ENCODE measurements at regions not wholly inside any gene's neighbourhood (a gene's known extent, or its start where the extent isn't known, plus 50 kb on each side); places are given as distances from the start of the nearest gene placed in this dataset.

- Histone ChIP-seq H4K20me1 (ENCODE audit: insufficient read depth, low read length) (no peaks in the 10 kb centered on the region), H3K4me1 (ENCODE audit: insufficient read depth, low read length, severe bottlenecking) (peaks cover 10% of the 10 kb centered on the region), H3K4me2 (ENCODE audit: low read length) (no peak overlapping the region), H2AFZ (ENCODE audit: low read length) (no peak overlapping the region), H3K27me3 (ENCODE audit: insufficient read depth, low read length) (peaks cover 5% of the 10 kb centered on the region; the same call in 1 of the 2 replicates), H3K9ac (ENCODE audit: low read length) (no peak overlapping the region), H3K27ac (ENCODE audit: low read depth, low read length, poor library complexity, severe bottlenecking) (no peak overlapping the region), H3K4me3 (ENCODE audit: low read depth, low read length, poor library complexity, severe bottlenecking) (no peak overlapping the region), H3K36me3 (ENCODE audit: insufficient read depth, low read length) (no peaks in the 10 kb centered on the region), H3F3A (ENCODE audit: insufficient read depth, low read length) (no peaks in the 10 kb centered on the region), H3K79me2 (ENCODE audit: insufficient read depth, low read length) (no peaks in the 10 kb centered on the region), H3K9me3 (ENCODE audit: low read length) (no peaks in the 10 kb centered on the region), H3K9me2 (ENCODE audit: low read depth, low read length) (no peaks in the 10 kb centered on the region)
- TF ChIP-seq CTCF (IDR thresholded peaks at IDR 0.05; ENCODE audit: low read length) (no peak), EZH2 (IDR thresholded peaks at IDR 0.05; ENCODE audit: borderline replicate concordance, low read length) (no peak)
Observed at GRCh38 chr15:63440756-63441155, 59.1 kb upstream of the CA12 start.

GRCh38 chr15:63441266-63441665 lies 59.6 kb upstream of the CA12 start:
- no peaks in the 10 kb centered on the region for H3K9me2 ChIP-seq (ENCODE audit: low read depth, low read length)

GRCh38 chr15:63442080-63442479 lies 60.4 kb upstream of the CA12 start:
- Histone ChIP-seq H3K9me2 (ENCODE audit: low read depth, low read length) (no peaks in the 10 kb centered on the region), H3K27ac (ENCODE audit: low read depth, low read length, poor library complexity, severe bottlenecking) (no peak overlapping the region), H3K79me2 (ENCODE audit: insufficient read depth, low read length) (no peaks in the 10 kb centered on the region), H3K4me2 (ENCODE audit: low read length) (no peak overlapping the region), H3K9ac (ENCODE audit: low read length) (no peak overlapping the region), H2AFZ (ENCODE audit: low read length) (no peak overlapping the region), H3K4me3 (ENCODE audit: low read depth, low read length, poor library complexity, severe bottlenecking) (no peak overlapping the region), H3K36me3 (ENCODE audit: insufficient read depth, low read length) (no peaks in the 10 kb centered on the region), H3F3A (ENCODE audit: insufficient read depth, low read length) (no peaks in the 10 kb centered on the region), H3K4me1 (ENCODE audit: insufficient read depth, low read length, severe bottlenecking) (peaks cover 3% of the 10 kb centered on the region), H4K20me1 (ENCODE audit: insufficient read depth, low read length) (no peaks in the 10 kb centered on the region), H3K9me3 (ENCODE audit: low read length) (no peaks in the 10 kb centered on the region), H3K27me3 (ENCODE audit: insufficient read depth, low read length) (peaks cover 5% of the 10 kb centered on the region; the same call in 1 of the 2 replicates)
- TF ChIP-seq CTCF (IDR thresholded peaks at IDR 0.05; ENCODE audit: low read length) (no peak), EZH2 (IDR thresholded peaks at IDR 0.05; ENCODE audit: borderline replicate concordance, low read length) (no peak)

More at GRCh38 chr15:63441266-63441665, 59.6 kb upstream of the CA12 start:
- no peaks in the 10 kb centered on the region for H3K36me3 ChIP-seq (ENCODE audit: insufficient read depth, low read length)
- no peaks in the 10 kb centered on the region for H3K79me2 ChIP-seq (ENCODE audit: insufficient read depth, low read length)
- H3K4me1 ChIP-seq (ENCODE audit: insufficient read depth, low read length, severe bottlenecking): peaks cover 10% of the 10 kb centered on the region
- no peaks in the 10 kb centered on the region for H4K20me1 ChIP-seq (ENCODE audit: insufficient read depth, low read length)
- H3K4me3 ChIP-seq (ENCODE audit: low read depth, low read length, poor library complexity, severe bottlenecking): no peak overlapping the region
- no peak overlapping the region for H3K27ac ChIP-seq (ENCODE audit: low read depth, low read length, poor library complexity, severe bottlenecking)
- peaks cover 5% of the 10 kb centered on the region; the same call in 1 of the 2 replicates for H3K27me3 ChIP-seq (ENCODE audit: insufficient read depth, low read length)
- TF ChIP-seq EZH2 (IDR thresholded peaks at IDR 0.05; ENCODE audit: borderline replicate concordance, low read length): no peak
- no peak overlapping the region for H3K4me2 ChIP-seq (ENCODE audit: low read length)
- no peak overlapping the region for H2AFZ ChIP-seq (ENCODE audit: low read length)
- no peak overlapping the region for H3K9ac ChIP-seq (ENCODE audit: low read length)
- no peaks in the 10 kb centered on the region for H3F3A ChIP-seq (ENCODE audit: insufficient read depth, low read length)
- H3K9me3 ChIP-seq (ENCODE audit: low read length): no peaks in the 10 kb centered on the region

- Histone ChIP-seq H3F3A (ENCODE audit: insufficient read depth, low read length) (no peaks in the 10 kb centered on the region), H3K9me2 (ENCODE audit: low read depth, low read length) (no peaks in the 10 kb centered on the region), H3K27me3 (ENCODE audit: insufficient read depth, low read length) (peaks cover 5% of the 10 kb centered on the region; the same call in 1 of the 2 replicates), H3K4me1 (ENCODE audit: insufficient read depth, low read length, severe bottlenecking) (no peaks in the 10 kb centered on the region), H3K36me3 (ENCODE audit: insufficient read depth, low read length) (no peaks in the 10 kb centered on the region), H3K4me3 (ENCODE audit: low read depth, low read length, poor library complexity, severe bottlenecking) (no peak overlapping the region), H4K20me1 (ENCODE audit: insufficient read depth, low read length) (no peaks in the 10 kb centered on the region), H3K27ac (ENCODE audit: low read depth, low read length, poor library complexity, severe bottlenecking) (no peak overlapping the region), H2AFZ (ENCODE audit: low read length) (no peak overlapping the region), H3K9ac (ENCODE audit: low read length) (no peak overlapping the region), H3K4me2 (ENCODE audit: low read length) (no peak overlapping the region), H3K79me2 (ENCODE audit: insufficient read depth, low read length) (no peaks in the 10 kb centered on the region), H3K9me3 (ENCODE audit: low read length) (no peaks in the 10 kb centered on the region)
- TF ChIP-seq CTCF (IDR thresholded peaks at IDR 0.05; ENCODE audit: low read length): no peak
- no peak for TF ChIP-seq EZH2 (IDR thresholded peaks at IDR 0.05; ENCODE audit: borderline replicate concordance, low read length)
Observed at GRCh38 chr15:63444611-63445010, 59.8 kb upstream of the USP3 start.

Measured in OCI-LY1 (cell line).